ENCODE measurements at regions not wholly inside any gene's neighbourhood (a gene's known extent, or its start where the extent isn't known, plus 50 kb on each side); places are given as distances from the start of the nearest gene placed in this dataset.

DNA sequence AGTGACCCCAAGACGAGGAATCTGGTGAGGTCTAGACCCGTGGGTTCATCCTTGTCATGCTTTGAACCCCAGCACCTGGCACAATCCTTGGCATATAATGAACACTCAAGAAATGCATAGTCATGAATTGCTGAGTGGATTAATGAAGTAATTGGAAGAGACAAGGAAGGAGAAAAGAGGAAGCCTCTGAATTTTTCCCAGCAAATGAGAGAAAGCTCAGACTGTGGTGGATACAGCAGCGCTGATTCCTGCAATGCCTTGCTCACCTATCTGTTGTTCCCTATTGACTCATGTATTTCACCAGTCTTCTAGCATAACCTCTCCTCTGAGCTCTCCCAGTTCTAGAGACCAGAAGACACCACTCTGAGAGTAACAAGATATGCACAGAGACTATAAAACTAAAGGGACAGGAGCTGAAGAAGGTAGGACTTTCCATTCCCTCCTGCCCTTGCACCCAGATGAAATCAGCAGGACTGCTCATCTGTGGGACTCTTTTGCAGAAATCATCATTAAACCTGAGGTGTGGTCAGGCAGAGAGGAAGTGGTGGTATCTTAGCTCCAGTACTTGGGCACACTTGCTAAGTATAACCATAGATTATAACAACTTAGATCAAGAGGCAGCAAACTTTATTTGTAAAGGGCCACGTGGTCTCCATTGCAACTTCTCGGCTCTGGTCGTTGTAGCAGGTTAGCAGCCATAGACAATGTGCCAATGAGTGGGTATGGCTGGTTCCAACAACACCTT is 102.8 kb downstream of the MAF start (continued):
- TF ChIP-seq, protein P1, sequence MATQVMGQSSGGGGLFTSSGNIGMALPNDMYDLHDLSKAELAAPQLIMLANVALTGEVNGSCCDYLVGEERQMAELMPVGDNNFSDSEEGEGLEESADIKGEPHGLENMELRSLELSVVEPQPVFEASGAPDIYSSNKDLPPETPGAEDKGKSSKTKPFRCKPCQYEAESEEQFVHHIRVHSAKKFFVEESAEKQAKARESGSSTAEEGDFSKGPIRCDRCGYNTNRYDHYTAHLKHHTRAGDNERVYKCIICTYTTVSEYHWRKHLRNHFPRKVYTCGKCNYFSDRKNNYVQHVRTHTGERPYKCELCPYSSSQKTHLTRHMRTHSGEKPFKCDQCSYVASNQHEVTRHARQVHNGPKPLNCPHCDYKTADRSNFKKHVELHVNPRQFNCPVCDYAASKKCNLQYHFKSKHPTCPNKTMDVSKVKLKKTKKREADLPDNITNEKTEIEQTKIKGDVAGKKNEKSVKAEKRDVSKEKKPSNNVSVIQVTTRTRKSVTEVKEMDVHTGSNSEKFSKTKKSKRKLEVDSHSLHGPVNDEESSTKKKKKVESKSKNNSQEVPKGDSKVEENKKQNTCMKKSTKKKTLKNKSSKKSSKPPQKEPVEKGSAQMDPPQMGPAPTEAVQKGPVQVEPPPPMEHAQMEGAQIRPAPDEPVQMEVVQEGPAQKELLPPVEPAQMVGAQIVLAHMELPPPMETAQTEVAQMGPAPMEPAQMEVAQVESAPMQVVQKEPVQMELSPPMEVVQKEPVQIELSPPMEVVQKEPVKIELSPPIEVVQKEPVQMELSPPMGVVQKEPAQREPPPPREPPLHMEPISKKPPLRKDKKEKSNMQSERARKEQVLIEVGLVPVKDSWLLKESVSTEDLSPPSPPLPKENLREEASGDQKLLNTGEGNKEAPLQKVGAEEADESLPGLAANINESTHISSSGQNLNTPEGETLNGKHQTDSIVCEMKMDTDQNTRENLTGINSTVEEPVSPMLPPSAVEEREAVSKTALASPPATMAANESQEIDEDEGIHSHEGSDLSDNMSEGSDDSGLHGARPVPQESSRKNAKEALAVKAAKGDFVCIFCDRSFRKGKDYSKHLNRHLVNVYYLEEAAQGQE (IDR thresholded peaks at IDR 0.05; ENCODE audit: low read depth) = no peak
- TF ChIP-seq, protein P2, sequence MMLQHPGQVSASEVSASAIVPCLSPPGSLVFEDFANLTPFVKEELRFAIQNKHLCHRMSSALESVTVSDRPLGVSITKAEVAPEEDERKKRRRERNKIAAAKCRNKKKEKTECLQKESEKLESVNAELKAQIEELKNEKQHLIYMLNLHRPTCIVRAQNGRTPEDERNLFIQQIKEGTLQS (IDR thresholded peaks at IDR 0.05) = no peak
- TF ChIP-seq SRF (IDR thresholded peaks at IDR 0.05; ENCODE audit: low read depth) (no peak), CEBPB (IDR thresholded peaks at IDR 0.05; ENCODE audit: low read depth) (no peak), SIN3A (IDR thresholded peaks at IDR 0.05; ENCODE audit: low read depth) (no peak), ZNF274 (IDR thresholded peaks at IDR 0.05; ENCODE audit: low read depth, low read length) (no peak), JUND (IDR thresholded peaks at IDR 0.05) (no peak), FOSL1 (IDR thresholded peaks at IDR 0.05; ENCODE audit: low read depth) (no peak), EZH2 (IDR thresholded peaks at IDR 0.05) (no peak)
- TF ChIP-seq, protein P3, sequence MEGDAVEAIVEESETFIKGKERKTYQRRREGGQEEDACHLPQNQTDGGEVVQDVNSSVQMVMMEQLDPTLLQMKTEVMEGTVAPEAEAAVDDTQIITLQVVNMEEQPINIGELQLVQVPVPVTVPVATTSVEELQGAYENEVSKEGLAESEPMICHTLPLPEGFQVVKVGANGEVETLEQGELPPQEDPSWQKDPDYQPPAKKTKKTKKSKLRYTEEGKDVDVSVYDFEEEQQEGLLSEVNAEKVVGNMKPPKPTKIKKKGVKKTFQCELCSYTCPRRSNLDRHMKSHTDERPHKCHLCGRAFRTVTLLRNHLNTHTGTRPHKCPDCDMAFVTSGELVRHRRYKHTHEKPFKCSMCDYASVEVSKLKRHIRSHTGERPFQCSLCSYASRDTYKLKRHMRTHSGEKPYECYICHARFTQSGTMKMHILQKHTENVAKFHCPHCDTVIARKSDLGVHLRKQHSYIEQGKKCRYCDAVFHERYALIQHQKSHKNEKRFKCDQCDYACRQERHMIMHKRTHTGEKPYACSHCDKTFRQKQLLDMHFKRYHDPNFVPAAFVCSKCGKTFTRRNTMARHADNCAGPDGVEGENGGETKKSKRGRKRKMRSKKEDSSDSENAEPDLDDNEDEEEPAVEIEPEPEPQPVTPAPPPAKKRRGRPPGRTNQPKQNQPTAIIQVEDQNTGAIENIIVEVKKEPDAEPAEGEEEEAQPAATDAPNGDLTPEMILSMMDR (IDR thresholded peaks at IDR 0.05 in 2 of 3, conservative IDR thresholded peaks at IDR 0.05 in 1 of 3; ENCODE audit: borderline replicate concordance in 1 of 3, insufficient read depth in 1 of 3, low read depth in 2 of 3, low read length in 2 of 3) = no peak
